Hepatocyte (in vitro differentiated cells): ENCODE measurements at regions not wholly inside any gene's neighbourhood (a gene's known extent, or its start where the extent isn't known, plus 50 kb on each side); places are given as distances from the start of the nearest gene placed in this dataset.

Experiments used
- DNase-seq: peaks from one replicate; pipeline ENCODE4 v3.0.0-alpha.2; 2016; ENCODE audit warnings: low spot score
- H2AFZ ChIP-seq: fragments of 200-600 bp; sonication (generic); 2 replicates; pipeline ENCODE4 v1.6.0; 2016; ENCODE audit warnings: antibody characterized with exemption, mild to moderate bottlenecking
- H3K27ac ChIP-seq: fragments of 200-600 bp; sonication (generic); 2 replicates; pipeline ENCODE4 v1.5.1; 2016; ENCODE audit warnings: mild to moderate bottlenecking
- H3K27me3 ChIP-seq: fragments of 200-600 bp; sonication (generic); 2 replicates; pipeline ENCODE4 v1.6.1; 2016
- H3K36me3 ChIP-seq: fragments of 200-600 bp; sonication (generic); replicated peaks from 2 replicates; pipeline ENCODE4 v1.5.1; 2016; ENCODE audit warnings: low read depth; ENCODE audit not compliant: insufficient read depth
- H3K4me1 ChIP-seq: fragments of 200-600 bp; sonication (generic); 2 replicates; pipeline ENCODE4 v1.5.1; 2016; ENCODE audit warnings: mild to moderate bottlenecking, moderate library complexity; ENCODE audit not compliant: insufficient read depth
- H3K4me2 ChIP-seq: fragments of 200-600 bp; sonication (generic); 2 replicates; pipeline ENCODE4 v1.6.0; 2016
- H3K4me3 ChIP-seq: fragments of 200-600 bp; sonication (generic); 2 replicates; pipeline ENCODE4 v1.5.1; 2016; ENCODE audit warnings: mild to moderate bottlenecking
- H3K79me2 ChIP-seq: fragments of 200-600 bp; sonication (generic); 2 replicates; pipeline ENCODE4 v1.6.0; 2017; ENCODE audit warnings: mild to moderate bottlenecking
- H3K9me2 ChIP-seq: fragments of 200-600 bp; sonication (generic); replicated peaks from 2 replicates; pipeline ENCODE4 v1.6.0; 2017; ENCODE audit warnings: mild to moderate bottlenecking; ENCODE audit not compliant: insufficient read depth
- H3K9me3 ChIP-seq: fragments of 200-600 bp; sonication (generic); 2 replicates; pipeline ENCODE4 v1.5.1; 2016; ENCODE audit warnings: low read depth, mild to moderate bottlenecking
- H4K20me1 ChIP-seq: fragments of 200-600 bp; sonication (generic); 2 replicates; pipeline ENCODE4 v1.6.0; 2016; ENCODE audit warnings: mild to moderate bottlenecking; ENCODE audit not compliant: insufficient read depth, poor library complexity, severe bottlenecking
- CTCF ChIP-seq: fragments of 200-600 bp; sonication (generic); IDR thresholded peaks from 2 replicates; pipeline ENCODE4 v1.5.1; 2016; ENCODE audit warnings: antibody characterized with exemption, mild to moderate bottlenecking; ENCODE audit not compliant: poor library complexity
- EZH2 ChIP-seq: fragments of 200-600 bp; sonication (generic); IDR thresholded peaks from 2 replicates; pipeline ENCODE4 v1.6.1; 2016; ENCODE audit warnings: antibody characterized with exemption, mild to moderate bottlenecking, borderline replicate concordance
- EZH2phosphoT487 ChIP-seq: fragments of 200-600 bp; sonication (generic); IDR thresholded peaks from one replicate; pipeline ENCODE4 v1.6.1; 2018; ENCODE audit warnings: antibody characterized with exemption, mild to moderate bottlenecking, low read depth, moderate library complexity; ENCODE audit not compliant: unreplicated experiment, severe bottlenecking
- WGBS: methylation state at CpG from one replicate; pipeline ENCODE4 v1.1.6; 2016; ENCODE audit warnings: low lambda C conversion rate; ENCODE audit errors: missing lambda C conversion rate; 5-methylcytosine and 5-hydroxymethylcytosine counted together

GRCh38 chr3:140850210-140850955, 91.3 kb upstream of the SLC25A36 start:
- H3K36me3 ChIP-seq, result no peaks in the 10 kb centered on the region
- WGBS, result 77% methylated on average over 4 of the region's 4 CpGs
- no peak overlapping the region for H3K4me3 ChIP-seq
- TF ChIP-seq EZH2phosphoT487, result no peak
- TF ChIP-seq EZH2, result no peak
- no peak for TF ChIP-seq CTCF
- H4K20me1 ChIP-seq, result no peaks in the 10 kb centered on the region
- peaks cover 21% of the 10 kb centered on the region for H3K27me3 ChIP-seq
- H2AFZ ChIP-seq, result no peak overlapping the region
- no peak overlapping the region for H3K4me2 ChIP-seq
- H3K9me3 ChIP-seq, result no peaks in the 10 kb centered on the region
- H3K27ac ChIP-seq, result no peak overlapping the region
- no peaks in the 10 kb centered on the region for H3K79me2 ChIP-seq
- DNase-seq, result no peak
- H3K9me2 ChIP-seq, result no peaks in the 10 kb centered on the region
- H3K4me1 ChIP-seq, result no peaks in the 10 kb centered on the region

GRCh38 chr3:140854961-140855360, 86.7 kb upstream of the SLC25A36 start:
- H4K20me1 ChIP-seq, result no peaks in the 10 kb centered on the region
- WGBS, result 64% methylated on average over 2 of the region's 2 CpGs

GRCh38 chr3:140856905-140857304, 84.7 kb upstream of the SLC25A36 start:
- TF ChIP-seq EZH2, result no peak
- 96% methylated on average over 1 of the region's 1 CpG for WGBS
- no peaks in the 10 kb centered on the region for H3K36me3 ChIP-seq
- H2AFZ ChIP-seq, result no peak overlapping the region
- no peaks in the 10 kb centered on the region for H4K20me1 ChIP-seq
- no peaks in the 10 kb centered on the region for H3K79me2 ChIP-seq
- H3K4me1 ChIP-seq, result no peaks in the 10 kb centered on the region
- no peak overlapping the region for H3K4me2 ChIP-seq
- H3K9me3 ChIP-seq, result no peaks in the 10 kb centered on the region
- no peaks in the 10 kb centered on the region for H3K9me2 ChIP-seq
- no peak overlapping the region for H3K27ac ChIP-seq
- H3K27me3 ChIP-seq, result no peaks in the 10 kb centered on the region
- no peak overlapping the region for H3K4me3 ChIP-seq
- no peak for DNase-seq

More at GRCh38 chr3:140854961-140855360, 86.7 kb upstream of the SLC25A36 start:
- no peak overlapping the region for H3K27ac ChIP-seq
- H3K9me2 ChIP-seq, result no peaks in the 10 kb centered on the region
- no peaks in the 10 kb centered on the region for H3K36me3 ChIP-seq
- H3K4me1 ChIP-seq, result no peaks in the 10 kb centered on the region
- no peak for TF ChIP-seq CTCF
- no peak for TF ChIP-seq EZH2phosphoT487
- no peak for TF ChIP-seq EZH2
- H3K9me3 ChIP-seq, result no peaks in the 10 kb centered on the region
- no peak overlapping the region for H2AFZ ChIP-seq
- H3K4me2 ChIP-seq, result no peak overlapping the region
- H3K27me3 ChIP-seq, result no peaks in the 10 kb centered on the region
- no peaks in the 10 kb centered on the region for H3K79me2 ChIP-seq
- no peak for DNase-seq
- H3K4me3 ChIP-seq, result no peak overlapping the region

- Histone ChIP-seq H4K20me1 (no peaks in the 10 kb centered on the region), H3K79me2 (no peaks in the 10 kb centered on the region), H3K4me2 (no peak overlapping the region), H3K4me1 (no peaks in the 10 kb centered on the region), H3K36me3 (no peaks in the 10 kb centered on the region), H3K27ac (no peak overlapping the region), H3K27me3 (no peaks in the 10 kb centered on the region), H2AFZ (no peak overlapping the region), H3K9me2 (no peaks in the 10 kb centered on the region), H3K4me3 (no peak overlapping the region), H3K9me3 (no peaks in the 10 kb centered on the region)
- TF ChIP-seq EZH2 (no peak), EZH2phosphoT487 (no peak), CTCF (no peak)
- no peak for DNase-seq
- 80% methylated on average over 2 of the region's 2 CpGs for WGBS
Measured at GRCh38 chr3:140857993-140858392, 83.6 kb upstream of the SLC25A36 start.
